HG03558 (cell line): ENCODE measurements at regions not wholly inside any gene's neighbourhood (a gene's known extent, or its start where the extent isn't known, plus 50 kb on each side); places are given as distances from the start of the nearest gene placed in this dataset.

Experiments
- ATAC-seq: cut with Tn5 transposase; IDR thresholded peaks from one replicate; pipeline ENCODE4 v1.9.1; 2021; ENCODE audit warnings: moderate number of reproducible peaks; ENCODE audit not compliant: unreplicated experiment; ENCODE audit errors: extremely low read depth

GRCh38 chrX:5155301-5155700 is 1073.4 kb downstream of the NLGN4X start:
- no peak for ATAC-seq

GRCh38 chrX:5145957-5146356 is 1082.7 kb downstream of the NLGN4X start:
- ATAC-seq, result no peak

- ATAC-seq, result no peak
Measured at GRCh38 chrX:5142644-5143043, 1086.0 kb downstream of the NLGN4X start.

- ATAC-seq, result no peak
Measured at GRCh38 chrX:5122181-5122678, 1106.4 kb downstream of the NLGN4X start.

- ATAC-seq, result no peak
Measured at GRCh38 chrX:5117816-5118215, 1110.9 kb downstream of the NLGN4X start.

- ATAC-seq, result no peak
Measured at GRCh38 chrX:5113128-5113527, 1115.5 kb downstream of the NLGN4X start.

- ATAC-seq, result no peak
Measured at GRCh38 chrX:5100004-5100403, 1128.7 kb downstream of the NLGN4X start.

GRCh38 chrX:5086388-5086787 is 1142.3 kb downstream of the NLGN4X start:
- ATAC-seq, result no peak

- ATAC-seq, result no peak
Measured at GRCh38 chrX:5084279-5084678, 1144.4 kb downstream of the NLGN4X start.

GRCh38 chrX:5082705-5083104 is 1146.0 kb downstream of the NLGN4X start:
- no peak for ATAC-seq

GRCh38 chrX:5080791-5081190 is 1147.9 kb downstream of the NLGN4X start:
- ATAC-seq, result no peak

GRCh38 chrX:5068550-5068949 is 1160.1 kb downstream of the NLGN4X start:
- ATAC-seq, result no peak

GRCh38 chrX:5057786-5058185 is 1170.9 kb downstream of the NLGN4X start:
- ATAC-seq, result no peak

- ATAC-seq, result no peak
Measured at GRCh38 chrX:5054852-5055251, 1173.8 kb downstream of the NLGN4X start.

GRCh38 chrX:5051831-5052491 is 1176.7 kb downstream of the NLGN4X start:
- ATAC-seq, result no peak

- no peak for ATAC-seq
Measured at GRCh38 chrX:5042563-5042962, 1186.1 kb downstream of the NLGN4X start.

- no peak for ATAC-seq
Measured at GRCh38 chrX:5031792-5032191, 1196.9 kb downstream of the NLGN4X start.

- no peak for ATAC-seq
Measured at GRCh38 chrX:5015451-5015850, 1213.2 kb downstream of the NLGN4X start.

GRCh38 chrX:4994855-4995254 is 1233.8 kb downstream of the NLGN4X start:
- no peak for ATAC-seq

GRCh38 chrX:4978613-4979012 is 1250.1 kb downstream of the NLGN4X start:
- no peak for ATAC-seq

- no peak for ATAC-seq
Measured at GRCh38 chrX:4971646-4972045, 1257.0 kb downstream of the NLGN4X start.

GRCh38 chrX:4964112-4964511 is 1250.7 kb upstream of the PRKX start:
- ATAC-seq, result no peak
